H1 (cell line): ENCODE measurements at regions not wholly inside any gene's neighbourhood (a gene's known extent, or its start where the extent isn't known, plus 50 kb on each side); places are given as distances from the start of the nearest gene placed in this dataset.

Experiments
- CTCF ChIA-PET: fragments of 300-600 bp; sonication (Branson Sonifier 250); formaldehyde crosslinking; loops from one replicate; lab custom pipeline; 2021; ENCODE audit not compliant: partially characterized antibody; lab: Charles Lee
- POLR2A ChIA-PET: fragments of 300-600 bp; sonication (Branson Sonifier 250); formaldehyde crosslinking; loops from one replicate; lab custom pipeline; 2021; ENCODE audit warnings: inconsistent platforms; ENCODE audit not compliant: partially characterized antibody; lab: Charles Lee
- DNase-seq, 2 experiments: peaks; one replicate each; pipeline versions ENCODE4 v3.0.0 to v3.0.0-alpha.2; 2010 to 2022; ENCODE audit warnings: low spot score in 2 of 2, low read depth in 1 of 2, mixed read lengths in 1 of 2
- FAIRE-seq: peaks from 2 replicates; lab custom pipeline; 2011; peaks lifted over from hg19 to GRCh38; lab: Jason Lieb, UNC
- H2AFZ ChIP-seq: 2 replicates; pipeline ENCODE4 v1.8.1; 2012; ENCODE audit warnings: low read length, inconsistent platforms
- H2AK5ac ChIP-seq: 2 replicates; pipeline ENCODE4 v1.6.1; 2013; ENCODE audit warnings: low read depth, low read length
- H2BK120ac ChIP-seq: replicated peaks from 2 replicates; pipeline ENCODE3; 2013; ENCODE audit warnings: low read depth, low read length, inconsistent platforms
- H2BK12ac ChIP-seq: 2 replicates; pipeline ENCODE4 v1.6.1; 2013; ENCODE audit warnings: low read depth, low read length
- H2BK15ac ChIP-seq: 2 replicates; pipeline ENCODE4 v1.6.1; 2013; ENCODE audit warnings: low read length
- H2BK20ac ChIP-seq: 2 replicates; pipeline ENCODE4 v1.6.1; 2013; ENCODE audit warnings: low read length
- H2BK5ac ChIP-seq: 2 replicates; pipeline ENCODE4 v1.6.1; 2013; ENCODE audit warnings: low read depth, low read length
- H3K14ac ChIP-seq: 2 replicates; pipeline ENCODE4 v1.6.1; 2013; ENCODE audit warnings: inconsistent platforms; ENCODE audit not compliant: insufficient read length
- H3K18ac ChIP-seq: 2 replicates; pipeline ENCODE4 v1.6.1; 2013; ENCODE audit warnings: low read length; ENCODE audit errors: extremely low read depth
- H3K23ac ChIP-seq: 2 replicates; pipeline ENCODE4 v1.6.1; 2013; ENCODE audit warnings: inconsistent platforms; ENCODE audit not compliant: insufficient read length
- H3K23me2 ChIP-seq: 2 replicates; pipeline ENCODE4 v1.6.1; 2013; ENCODE audit warnings: low read depth, low read length
- H3K27ac ChIP-seq: 2 replicates; pipeline ENCODE4 v1.6.1; 2011; ENCODE audit warnings: low read depth, low read length, inconsistent platforms
- H3K27me3 ChIP-seq, 4 experiments: replicated peaks in 1 of 4; 1 replicate in 1 of 4; 2 replicates in 3 of 4; pipeline versions ENCODE4 v1.6.1 to v1.8.1; 2011 to 2013; ENCODE audit warnings: low read length in 3 of 4, mild to moderate bottlenecking in 3 of 4, inconsistent platforms in 2 of 4, mixed read lengths in 2 of 4, moderate library complexity in 1 of 4; ENCODE audit not compliant: control insufficient read depth in 3 of 4, insufficient read depth in 3 of 4; ENCODE audit errors: extremely low read depth in 1 of 4
- H3K36me3 ChIP-seq, 4 experiments: 2 replicates each; pipeline versions ENCODE4 v1.6.1 to v1.8.1; 2011 to 2013; ENCODE audit warnings: mild to moderate bottlenecking in 4 of 4, low read length in 3 of 4, moderate library complexity in 2 of 4, control low read depth in 1 of 4, inconsistent platforms in 1 of 4; ENCODE audit not compliant: insufficient read depth in 4 of 4, control insufficient read depth in 2 of 4
- H3K4ac ChIP-seq: replicated peaks from 2 replicates; pipeline ENCODE3; 2013; ENCODE audit warnings: low read length, low read depth, mixed read lengths, inconsistent platforms; ENCODE audit not compliant: insufficient read length
- H3K4me1 ChIP-seq, 4 experiments: replicated peaks in 1 of 4; 1 replicate in 1 of 4; 2 replicates in 3 of 4; pipeline versions ENCODE4 v1.6.1 to v1.8.1; 2011 to 2013; ENCODE audit warnings: low read length in 3 of 4, inconsistent platforms in 2 of 4, mixed read lengths in 1 of 4; ENCODE audit not compliant: insufficient read depth in 4 of 4, control insufficient read depth in 3 of 4
- H3K4me2 ChIP-seq, 2 experiments: 2 replicates each; pipeline versions ENCODE4 v1.6.1 to v1.8.1; 2011 to 2013; ENCODE audit warnings: low read depth in 2 of 2, low read length in 2 of 2, control low read depth in 1 of 2, inconsistent platforms in 1 of 2, mild to moderate bottlenecking in 1 of 2; ENCODE audit not compliant: insufficient read depth in 1 of 2
- H3K4me3 ChIP-seq, 4 experiments: fragments of 200-600, 300-600 bp in 1 of 4; sonication (generic), shearing (Covaris generic), sonication (Bioruptor Twin) in 1 of 4; 2 replicates each; pipeline versions ENCODE4 v1.5.1 to v1.8.1; 2011 to 2016; ENCODE audit warnings: low read length in 4 of 4, low read depth in 3 of 4, control low read depth in 2 of 4, inconsistent platforms in 2 of 4, mild to moderate bottlenecking in 2 of 4, mixed read lengths in 1 of 4, moderate library complexity in 1 of 4; ENCODE audit not compliant: insufficient read depth in 2 of 4; ENCODE audit errors: extremely low read depth in 1 of 4
- H3K56ac ChIP-seq: replicated peaks from 2 replicates; pipeline ENCODE3; 2013; ENCODE audit warnings: low read depth, mild to moderate bottlenecking, mixed read lengths, low read length, inconsistent platforms; ENCODE audit not compliant: insufficient read length
- H3K79me1 ChIP-seq: 2 replicates; pipeline ENCODE4 v1.6.1; 2013; ENCODE audit warnings: low read depth, low read length, control low read depth
- H3K79me2 ChIP-seq, 2 experiments: 2 replicates each; pipeline versions ENCODE4 v1.6.1 to v1.8.1; 2012 to 2013; ENCODE audit warnings: low read length in 2 of 2, mild to moderate bottlenecking in 2 of 2, inconsistent platforms in 1 of 2; ENCODE audit not compliant: insufficient read depth in 2 of 2, control insufficient read depth in 1 of 2
- H3K9ac ChIP-seq, 4 experiments: replicated peaks in 1 of 4; 1 replicate in 1 of 4; 2 replicates in 3 of 4; pipeline versions ENCODE4 v1.6.1 to v1.8.1; 2011 to 2013; ENCODE audit warnings: low read depth in 3 of 4, low read length in 3 of 4, control low read depth in 2 of 4, mild to moderate bottlenecking in 2 of 4, moderate library complexity in 2 of 4, inconsistent platforms in 1 of 4; ENCODE audit errors: extremely low read depth in 1 of 4
- H3K9me3 ChIP-seq, 2 experiments: 2 replicates each; pipeline versions ENCODE4 v1.6.1 to v1.8.1; 2012 to 2013; ENCODE audit warnings: mild to moderate bottlenecking in 2 of 2, moderate library complexity in 2 of 2, control low read depth in 1 of 2, inconsistent platforms in 1 of 2, low read depth in 1 of 2, low read length in 1 of 2, mixed read lengths in 1 of 2; ENCODE audit not compliant: insufficient read depth in 2 of 2
- H4K20me1 ChIP-seq, 2 experiments: replicated peaks in 1 of 2; 2 replicates each; pipeline versions ENCODE3 to v1.8.1; 2011 to 2013; ENCODE audit warnings: inconsistent platforms in 2 of 2, low read length in 2 of 2, mild to moderate bottlenecking in 1 of 2; ENCODE audit not compliant: insufficient read depth in 2 of 2, control insufficient read depth in 1 of 2
- H4K5ac ChIP-seq: 2 replicates; pipeline ENCODE4 v1.6.1; 2013; ENCODE audit warnings: low read length, low read depth, mixed read lengths, inconsistent platforms; ENCODE audit not compliant: insufficient read length
- H4K8ac ChIP-seq: 2 replicates; pipeline ENCODE4 v1.8.0; 2013; ENCODE audit warnings: mild to moderate bottlenecking, moderate library complexity, low read length, inconsistent platforms; ENCODE audit not compliant: insufficient read depth; ENCODE audit errors: extremely low read depth
- H4K91ac ChIP-seq: replicated peaks from 2 replicates; pipeline ENCODE3; 2013; ENCODE audit warnings: low read length, mixed read lengths, inconsistent platforms; ENCODE audit not compliant: insufficient read length
- CBX5 ChIP-seq: fragments of 300-800, 300-1000 bp; sonication (generic); IDR thresholded peaks from 2 replicates; pipeline ENCODE4 v1.7.1; 2016; ENCODE audit warnings: antibody characterized with exemption, low read length, low read depth
- CEBPB ChIP-seq: IDR thresholded peaks from 2 replicates; pipeline ENCODE4 v1.6.1; 2012; ENCODE audit warnings: low read depth, low read length
- CHD2 ChIP-seq: IDR thresholded peaks from 2 replicates; pipeline ENCODE4 v1.6.1; 2012; ENCODE audit warnings: low read length, improper control_type of control experiment
- GTF2F1 ChIP-seq: IDR thresholded peaks from 2 replicates; pipeline ENCODE4 v1.6.1; 2012; ENCODE audit warnings: low read depth, low read length, improper control_type of control experiment, borderline replicate concordance
- KDM1A ChIP-seq: fragments of 200-600, 300-600 bp; sonication (generic); IDR thresholded peaks from 2 replicates; pipeline ENCODE4 v1.7.1; 2016; ENCODE audit warnings: mild to moderate bottlenecking, low read length, borderline replicate concordance
- NANOG ChIP-seq: IDR thresholded peaks from 2 replicates; pipeline ENCODE4 v1.6.1; 2011; ENCODE audit warnings: low read length, low read depth, mild to moderate bottlenecking, inconsistent platforms; ENCODE audit not compliant: insufficient read depth, poor library complexity, severe bottlenecking
- PHF8 ChIP-seq: fragments of 200-600 bp; sonication (generic); conservative IDR thresholded peaks from 2 replicates; pipeline ENCODE4 v1.7.1; 2012; ENCODE audit warnings: low read depth, mild to moderate bottlenecking, inconsistent platforms, low read length, moderate library complexity
- SIN3A ChIP-seq, 2 experiments: IDR thresholded peaks in 1 of 2; conservative IDR thresholded peaks in 1 of 2; 2 replicates each; pipeline ENCODE4 v1.6.1; 2011 to 2012; ENCODE audit warnings: low read length in 2 of 2, improper control_type of control experiment in 1 of 2, low read depth in 1 of 2, mild to moderate bottlenecking in 1 of 2
- SRF ChIP-seq: IDR thresholded peaks from 2 replicates; pipeline ENCODE4 v1.6.1; 2011; ENCODE audit warnings: mild to moderate bottlenecking, low read depth, low read length, moderate library complexity
- TAF1 ChIP-seq: IDR thresholded peaks from 2 replicates; pipeline ENCODE4 v1.6.1; 2011; ENCODE audit warnings: mild to moderate bottlenecking, low read depth, low read length
- YY1 ChIP-seq: IDR thresholded peaks from 2 replicates; pipeline ENCODE4 v1.6.1; 2011; ENCODE audit warnings: low read depth, mild to moderate bottlenecking, low read length
- WGBS, 2 experiments: shearing (Covaris generic) in 1 of 2; methylation state at CpG; one replicate each; pipeline versions ENCODE4 v1.1.6 to v1.1.7; 2013 to 2015; ENCODE audit warnings: low lambda C conversion rate in 2 of 2, mixed read lengths in 2 of 2, inconsistent platforms in 1 of 2, low coverage in 1 of 2, missing lambda C conversion rate in 1 of 2; ENCODE audit not compliant: insufficient replicate concordance in 2 of 2, insufficient coverage in 1 of 2, insufficient read length in 1 of 2; ENCODE audit errors: extremely low coverage in 1 of 2, missing lambda C conversion rate in 1 of 2; 5-methylcytosine and 5-hydroxymethylcytosine counted together

DNA sequence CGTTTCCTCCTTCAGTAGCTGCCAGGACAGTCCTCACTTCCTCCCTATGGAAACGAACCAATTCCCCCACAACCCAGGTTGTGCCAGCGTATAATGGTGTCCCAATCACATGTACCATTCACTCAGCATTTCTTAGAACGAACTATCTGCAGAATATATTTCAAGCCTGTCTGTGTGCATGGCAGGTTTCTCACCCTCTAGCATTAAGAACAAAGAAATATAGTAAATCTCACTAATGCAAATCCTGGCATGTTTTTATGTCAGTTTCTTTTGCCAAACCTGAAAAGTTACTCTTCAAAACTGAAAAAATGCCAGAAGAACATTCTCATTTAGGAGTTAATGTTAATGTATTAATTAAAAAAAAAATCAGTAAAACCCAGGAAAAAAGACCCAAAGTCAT, 405.9 kb upstream of the KLF6 start:
- no peak overlapping the region for H3K4me2 ChIP-seq
- WGBS, 2 experiments, result 94% methylated on average over 4 of the region's 4 CpGs; no CpG with 5 or more reads in 1 of the 2 experiments

More for the DNA sequence above, 405.9 kb upstream of the KLF6 start:
- Histone ChIP-seq H2BK5ac (no peak overlapping the region), H3K9me3 (no peaks in the 10 kb centered on the region), H3K14ac (no peak overlapping the region), H3K56ac (no peak overlapping the region), H3K18ac (no peak overlapping the region), H3K9ac (no peak overlapping the region), H4K8ac (no peak overlapping the region), H2AFZ (no peak overlapping the region), H3K23ac (no peak overlapping the region), H3K36me3 (no peaks in the 10 kb centered on the region), H3K23me2 (no peaks in the 10 kb centered on the region), H2BK15ac (no peak overlapping the region), H3K27me3 (no peaks in the 10 kb centered on the region), H3K4ac (no peak overlapping the region), H3K27ac (no peak overlapping the region), H2BK12ac (no peak overlapping the region), H2AK5ac (no peak overlapping the region), H3K4me1 (no peaks in the 10 kb centered on the region), H2BK120ac (no peak overlapping the region), H3K79me2 (no peaks in the 10 kb centered on the region), H4K91ac (no peak overlapping the region), H4K20me1 (no peaks in the 10 kb centered on the region), H4K5ac (no peak overlapping the region), H2BK20ac (no peak overlapping the region), H3K4me3 (no peak overlapping the region), H3K79me1 (no peaks in the 10 kb centered on the region)
- CTCF ChIA-PET, result no interaction called here
- FAIRE-seq (no peak), DNase-seq (no peak)
- POLR2A ChIA-PET, result no interaction called here
- TF ChIP-seq TAF1, result no peak
- no peak for TF ChIP-seq CBX5
- TF ChIP-seq PHF8, result no peak
- no peak for TF ChIP-seq KDM1A
- TF ChIP-seq CEBPB, result no peak
- no peak for TF ChIP-seq GTF2F1
- no peak for TF ChIP-seq NANOG
- TF ChIP-seq CHD2, result no peak
- TF ChIP-seq SIN3A (conservative IDR thresholded peaks at IDR 0.05 in 1 of 2, IDR thresholded peaks at IDR 0.05 in 1 of 2; ENCODE audit: low read depth in 1 of 2, low read length in 2 of 2), result no peak
- no peak for TF ChIP-seq SRF
- TF ChIP-seq YY1, result no peak
